Activated CD4-positive, CD25-positive, alpha-beta regulatory T cell treated with anti-CD3 and anti-CD28 coated beads, Interleukin-2, amount 50 U/mL, for 16 hours (primary cell): ENCODE measurements at regions not wholly inside any gene's neighbourhood (a gene's known extent, or its start where the extent isn't known, plus 50 kb on each side); places are given as distances from the start of the nearest gene placed in this dataset.
A peak's percentile ranks its signal among the peaks of the same experiment; 100 is the strongest.

Experiments
- DNase-seq: peaks from one replicate; pipeline ENCODE4 v3.0.0-alpha.2; 2020; ENCODE audit warnings: low read depth, low spot score

DNA sequence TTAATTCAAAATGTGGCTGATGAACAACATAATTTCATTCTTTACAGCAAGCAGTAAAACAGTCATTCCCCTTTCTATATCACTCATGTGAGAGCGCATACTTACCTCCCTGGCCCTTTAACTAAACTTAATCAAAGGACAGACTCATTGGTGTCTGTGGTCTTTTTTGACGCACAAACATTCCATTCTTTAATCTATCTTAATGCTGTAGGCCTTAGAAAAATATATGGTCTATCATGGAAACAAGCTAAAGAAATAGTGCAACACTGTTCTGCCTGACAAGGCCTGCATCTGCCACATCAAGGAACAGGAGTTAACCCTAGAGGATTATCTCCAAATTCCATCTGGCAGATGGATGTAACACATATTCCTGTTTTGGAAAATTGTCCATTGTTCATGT is 878.1 kb downstream of the NLGN4Y start:
- DNase-seq = no peak

DNA sequence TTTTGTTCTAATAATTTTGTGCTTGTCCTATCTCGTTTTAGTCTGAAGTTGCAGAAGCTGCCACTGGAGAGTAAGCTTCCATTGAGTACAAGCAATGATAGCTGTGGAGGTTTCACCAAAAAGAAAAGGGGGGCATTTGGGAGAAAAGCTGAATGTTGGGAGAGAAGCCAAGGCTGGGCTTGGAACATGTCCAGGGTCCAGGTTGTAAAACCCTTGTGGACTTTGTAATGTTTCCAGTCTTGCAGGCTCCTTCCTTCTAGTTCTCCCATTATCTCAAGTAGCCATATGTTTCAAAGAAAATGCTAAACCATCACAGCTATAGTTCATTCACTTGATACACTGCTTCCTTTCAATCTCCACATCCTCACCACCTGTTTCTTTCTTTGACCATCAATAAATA is 880.2 kb downstream of the NLGN4Y start:
- DNase-seq = no peak

DNA sequence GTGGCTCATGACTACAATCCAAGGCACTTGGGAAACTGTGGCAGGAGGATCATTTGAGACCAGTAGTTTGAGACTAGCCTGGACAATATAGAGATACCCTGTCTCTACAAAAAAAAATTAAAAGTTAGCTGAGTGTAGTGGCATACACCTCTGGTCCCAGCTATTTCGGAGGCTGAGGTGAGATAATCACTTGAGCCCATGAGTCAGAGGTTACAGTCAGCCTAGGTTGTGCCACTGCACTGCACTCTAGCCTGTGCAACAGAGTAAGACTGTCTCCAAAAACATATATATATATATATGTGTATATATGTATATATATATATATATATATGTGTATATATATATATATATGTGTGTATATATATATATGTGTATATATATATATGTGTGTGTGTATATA is 890.8 kb downstream of the NLGN4Y start:
- DNase-seq = no peak

- DNase-seq = no peak
These were observed 894.3 kb downstream of the NLGN4Y start for GRCh38 chrY:15418613-15419012.

DNA sequence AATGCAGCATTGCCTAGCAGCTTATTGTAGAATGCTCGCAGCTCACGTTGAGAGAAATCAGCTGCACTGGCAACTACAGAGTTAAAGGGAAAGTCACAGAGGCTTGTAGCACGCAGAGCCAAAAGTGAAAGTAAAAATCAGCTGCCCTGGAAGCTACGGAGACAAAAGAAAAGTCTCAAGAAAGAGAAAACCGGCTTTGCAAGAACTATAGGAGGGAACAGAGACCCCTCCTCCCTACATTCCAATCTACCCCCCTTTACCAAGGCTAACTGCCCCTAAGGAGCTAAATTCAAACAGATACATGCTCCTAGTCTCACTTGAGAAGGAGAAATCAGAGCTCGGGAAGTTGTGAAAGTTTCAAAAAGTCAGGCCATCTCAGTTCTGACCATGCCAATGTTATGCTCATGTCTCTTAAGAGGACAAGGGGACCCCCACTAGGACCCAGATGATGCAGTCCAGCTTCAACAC is 900.4 kb downstream of the NLGN4Y start:
- DNase-seq = no peak

- no peak for DNase-seq
These were observed 915.8 kb downstream of the NLGN4Y start for GRCh38 chrY:15440021-15440695.

- no peak for DNase-seq
These were observed 916.5 kb downstream of the NLGN4Y start for GRCh38 chrY:15440696-15441408.

GRCh38 chrY:15441878-15442277 is 917.5 kb downstream of the NLGN4Y start:
- DNase-seq = no peak

DNA sequence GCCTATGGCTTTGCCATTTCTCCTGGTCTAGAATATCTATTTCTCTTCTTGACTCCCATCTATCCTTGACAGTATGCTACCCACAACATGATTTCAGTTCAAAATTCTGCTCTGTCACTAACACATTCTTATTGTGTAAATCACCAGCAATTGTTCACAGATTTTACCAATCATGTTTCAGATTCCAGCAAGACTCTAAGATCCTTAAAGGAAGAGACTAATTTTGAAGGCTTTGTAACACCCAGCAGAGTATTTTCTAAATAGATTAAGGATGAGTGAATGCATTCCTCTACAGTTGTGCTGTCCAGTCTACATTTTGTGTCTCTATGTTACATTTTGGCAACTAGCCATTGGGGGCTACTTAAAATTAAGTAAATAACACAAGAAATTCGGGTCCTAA is 921.5 kb downstream of the NLGN4Y start:
- DNase-seq = no peak

- no peak for DNase-seq
These were observed 922.5 kb downstream of the NLGN4Y start for GRCh38 chrY:15446861-15447260.

DNA sequence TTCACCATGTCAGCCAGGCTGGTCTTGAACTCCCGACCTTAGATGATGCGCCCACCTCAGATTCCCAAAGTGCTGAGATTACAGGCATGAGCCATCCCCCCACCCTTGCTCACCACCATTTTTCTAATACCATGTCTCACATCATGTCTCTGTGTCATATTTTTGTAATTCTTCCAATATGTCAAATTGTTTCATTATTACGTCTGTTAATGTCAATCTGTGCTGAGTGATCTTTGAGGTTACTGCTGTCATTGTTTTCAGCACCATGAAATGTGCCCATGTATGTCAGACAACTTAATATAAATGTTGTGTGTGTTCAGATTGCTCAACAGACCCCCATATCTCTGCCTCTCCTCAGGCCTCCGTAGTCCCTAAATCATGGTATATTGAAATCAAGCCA is 923.6 kb downstream of the NLGN4Y start:
- DNase-seq = no peak

- no peak for DNase-seq
These were observed 931.0 kb downstream of the NLGN4Y start for GRCh38 chrY:15455133-15455937.

DNA sequence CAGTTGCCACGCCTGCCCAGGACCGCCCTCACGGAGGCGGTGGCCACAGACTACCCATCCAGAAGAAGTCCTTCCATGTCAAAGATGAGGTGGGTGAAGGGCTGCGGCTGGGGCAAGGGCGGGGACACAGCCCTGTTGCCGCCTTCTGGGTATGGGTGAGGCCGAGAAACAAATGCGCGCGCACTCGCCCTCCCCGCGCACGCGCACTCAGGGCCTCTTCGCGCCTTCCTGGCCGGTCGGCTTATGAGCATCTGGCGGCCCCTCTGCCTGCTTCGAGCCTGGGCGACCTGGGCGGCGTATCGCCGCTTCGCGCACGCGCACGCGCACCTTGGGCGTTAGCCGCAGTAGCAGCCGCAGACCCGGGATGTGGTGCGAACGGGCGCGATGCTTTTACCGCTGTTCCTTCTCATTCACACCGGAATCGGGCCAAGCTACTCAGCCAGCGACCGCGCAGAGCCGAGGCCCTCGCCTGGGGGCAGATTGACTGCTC is 931.7 kb downstream of the NLGN4Y start:
- DNase-seq = peak; percentile 35

GRCh38 chrY:15456491-15456890 is 932.2 kb downstream of the NLGN4Y start:
- no peak for DNase-seq

DNA sequence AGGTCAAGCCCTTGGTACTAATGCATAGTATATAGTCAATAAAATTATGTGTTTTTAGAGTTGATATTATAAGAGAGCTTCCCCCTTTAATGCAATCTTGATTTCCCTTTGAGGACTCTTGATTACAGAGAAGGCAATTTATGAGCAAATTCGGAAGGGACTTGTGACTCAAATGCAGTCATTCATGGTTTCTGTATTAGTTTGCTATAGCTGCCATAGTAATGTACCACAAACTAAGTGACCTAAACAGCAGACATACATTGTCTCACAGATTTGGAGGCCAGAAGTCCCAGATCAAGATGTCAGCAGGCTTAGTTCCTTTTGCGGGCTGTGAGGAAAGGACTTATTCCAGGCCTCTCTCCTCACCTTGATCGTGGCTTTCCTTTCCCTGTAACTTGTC is 933.4 kb downstream of the NLGN4Y start:
- no peak for DNase-seq

DNA sequence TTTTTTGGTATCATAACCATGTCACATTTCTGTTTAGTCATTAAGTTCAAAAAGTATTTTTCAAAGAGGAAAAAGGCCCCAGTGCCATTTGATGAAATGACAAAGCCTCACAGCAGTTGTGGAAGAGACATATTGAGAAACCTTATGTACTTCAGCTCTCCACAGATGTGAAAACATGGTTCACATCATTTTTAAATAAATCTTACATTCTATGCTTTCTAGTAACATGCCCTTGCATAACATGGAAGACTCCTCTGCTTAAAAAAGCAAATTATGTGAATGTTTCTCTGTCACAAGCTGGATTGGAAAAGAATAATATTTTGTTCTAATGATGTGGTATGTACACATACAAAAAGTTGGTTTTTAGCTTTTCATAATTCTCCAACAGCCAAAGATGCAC is 934.1 kb downstream of the NLGN4Y start:
- no peak for DNase-seq

DNA sequence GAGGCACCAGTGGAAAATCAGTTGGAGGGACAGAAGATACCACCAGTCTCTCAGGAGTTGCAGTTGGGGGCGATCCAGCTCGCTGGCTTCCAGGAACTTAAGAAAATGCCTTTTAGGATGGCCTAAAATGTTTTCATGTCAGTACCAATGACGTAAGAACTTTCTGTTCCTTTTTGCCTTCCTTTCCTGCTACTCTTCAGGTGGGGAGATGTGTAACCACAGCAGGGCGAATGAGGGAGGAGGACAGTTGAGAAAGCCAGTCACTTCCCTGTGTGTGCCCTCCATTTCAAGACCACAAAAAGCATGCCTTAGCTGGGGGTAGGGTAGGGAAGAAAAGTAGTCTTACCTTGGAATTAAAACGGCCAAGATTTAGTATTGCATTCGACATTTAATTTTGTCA is 941.6 kb downstream of the NLGN4Y start:
- no peak for DNase-seq

DNA sequence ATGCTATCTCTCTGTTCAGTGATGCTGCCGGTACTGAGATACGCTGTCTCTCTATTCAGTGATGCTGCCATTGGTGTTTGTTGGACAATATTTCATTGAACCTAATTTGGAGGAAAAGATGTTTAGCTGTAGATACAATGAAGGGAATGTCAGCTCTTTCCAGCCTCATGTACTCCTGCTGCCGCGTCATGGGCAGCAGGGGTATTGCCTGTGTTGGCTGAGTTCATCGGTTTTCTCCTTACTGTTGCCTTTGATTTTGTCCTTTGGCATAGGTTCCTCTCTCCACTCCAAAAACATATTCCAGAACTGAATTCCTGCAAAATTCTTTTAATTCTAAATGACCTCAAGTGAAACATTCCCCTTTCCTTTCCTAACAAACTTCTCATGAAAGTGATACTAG is 942.6 kb downstream of the NLGN4Y start:
- no peak for DNase-seq

DNA sequence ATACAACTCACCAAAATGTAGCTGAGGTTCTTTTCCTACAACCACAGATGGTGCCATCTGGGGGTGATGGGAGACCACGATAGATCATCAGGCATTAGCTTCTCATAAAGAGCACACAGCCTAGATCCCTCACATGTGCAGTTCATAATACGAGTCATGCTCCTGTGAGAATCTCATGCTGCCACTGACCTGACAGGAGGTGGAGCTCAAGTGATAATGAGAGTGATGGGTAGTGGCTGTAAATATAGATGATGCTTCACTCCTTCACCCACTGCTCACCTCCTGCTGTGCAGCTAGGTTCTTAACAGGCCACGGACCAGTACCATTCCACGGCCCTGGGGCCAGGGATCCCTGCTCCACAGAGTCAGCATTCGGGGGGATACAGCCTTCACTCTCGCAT is 943.8 kb downstream of the NLGN4Y start:
- DNase-seq = no peak

DNA sequence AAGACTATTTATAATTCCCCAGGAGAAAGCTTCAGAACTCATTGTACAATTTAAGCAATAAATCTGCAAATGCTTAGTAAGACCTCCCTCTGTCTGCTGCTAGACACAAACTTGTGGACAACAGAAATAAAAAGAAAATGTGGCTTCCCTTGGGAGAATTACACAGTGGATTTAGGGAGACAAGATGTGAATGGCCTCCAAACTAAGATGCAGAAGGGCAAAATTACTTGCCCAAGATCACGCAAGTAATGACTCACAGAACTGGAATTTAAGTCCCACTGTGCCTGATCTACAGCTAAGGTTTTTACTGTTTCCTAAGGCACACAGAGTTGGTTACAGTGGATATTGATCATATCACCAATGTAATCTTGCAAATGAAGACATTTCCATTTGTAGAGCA is 947.0 kb downstream of the NLGN4Y start:
- no peak for DNase-seq

- no peak for DNase-seq
These were observed 954.1 kb downstream of the NLGN4Y start for GRCh38 chrY:15478348-15478963.

DNA sequence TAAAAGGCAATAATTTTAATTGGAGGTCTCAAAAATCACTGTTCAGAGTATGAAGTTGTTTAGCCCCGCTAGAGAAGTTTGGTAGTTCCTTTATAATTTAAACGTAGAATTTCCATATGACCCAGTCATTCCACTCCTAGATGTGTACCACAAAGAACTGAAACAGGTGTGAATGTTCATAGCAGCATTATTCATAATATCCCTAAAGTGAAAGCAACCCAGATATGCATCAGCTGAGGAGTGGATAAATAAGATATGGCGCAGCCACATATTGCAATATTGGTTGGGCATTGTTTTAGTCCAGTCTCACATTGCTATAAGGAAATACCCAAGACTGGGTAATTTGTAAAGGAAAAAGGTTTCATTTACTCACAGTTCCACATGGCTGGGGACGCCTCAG is 976.2 kb downstream of the NLGN4Y start:
- no peak for DNase-seq
